NOMO-1 treated with dmso at 0.1 percent for 144 hours (cell line): ENCODE measurements at regions not wholly inside any gene's neighbourhood (a gene's known extent, or its start where the extent isn't known, plus 50 kb on each side); places are given as distances from the start of the nearest gene placed in this dataset.
"Not testable (repeated sequence)": the region's sequence is repeated elsewhere in the genome, so short reads cannot be mapped to it uniquely, and the experiment has no call there.

ENCODE experiments used
- DNase-seq: peaks from one replicate; lab custom pipeline; 2025; ENCODE audit not compliant: unreplicated experiment; lab: John Stamatoyannopoulos, UW

DNA sequence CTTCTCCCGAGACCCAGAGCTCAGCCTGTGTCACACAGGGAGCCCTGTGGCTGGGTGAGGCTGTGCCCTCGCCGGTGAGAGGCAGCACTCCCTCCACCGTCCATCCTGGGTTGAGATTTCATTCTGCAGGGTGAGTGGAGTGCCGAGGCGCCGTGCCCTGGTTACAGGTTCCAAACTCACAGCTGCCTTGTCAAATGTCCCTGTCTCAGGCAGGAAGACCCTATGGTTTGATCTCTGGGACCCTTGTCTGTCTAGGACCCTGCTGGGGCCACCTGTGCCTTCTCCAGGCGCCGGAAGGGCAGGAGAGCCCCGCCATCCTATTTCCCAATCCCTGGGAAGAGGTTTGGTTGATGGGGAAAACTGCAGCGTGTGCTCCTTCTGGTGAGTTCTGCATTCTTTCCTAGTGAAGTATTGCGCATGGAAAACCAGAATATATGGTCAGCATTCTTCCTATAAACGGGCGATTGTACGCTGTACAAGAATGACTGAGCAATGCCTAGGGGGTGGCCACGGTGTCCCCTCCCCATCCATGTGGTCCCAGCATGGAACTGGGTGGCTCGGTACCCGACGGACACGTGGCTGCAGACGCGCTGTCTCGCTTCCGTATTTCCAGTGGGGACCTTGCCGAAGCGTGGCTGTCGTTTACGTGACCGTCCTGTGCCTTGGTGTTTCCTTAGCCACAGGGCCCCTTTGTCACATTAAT lies 95.9 kb upstream of the COL5A1 start:
- DNase-seq: no peak

DNA sequence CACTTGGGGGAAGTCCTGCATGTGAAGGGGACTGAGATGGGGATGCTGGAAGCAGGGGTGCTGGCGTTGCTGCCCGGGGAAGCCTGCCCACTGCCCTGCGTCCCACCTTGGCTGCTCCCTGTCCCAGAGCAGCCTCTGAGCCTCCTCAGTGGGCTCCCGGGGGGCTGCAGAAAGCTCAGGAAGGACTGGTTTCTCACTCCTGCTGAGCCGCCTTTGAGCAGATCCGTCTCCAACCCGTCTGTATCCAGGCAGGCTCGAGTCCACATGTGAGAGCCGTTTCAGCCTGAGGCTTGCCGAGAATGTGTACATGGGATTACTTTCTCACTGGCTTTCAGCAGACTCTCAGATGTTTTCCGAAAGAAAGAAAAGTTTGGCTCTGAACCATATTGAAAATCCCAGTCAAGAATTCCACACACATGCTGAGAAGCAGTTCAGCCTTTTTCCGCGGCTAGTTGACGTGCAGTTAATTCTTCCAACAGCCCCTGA lies 95.3 kb upstream of the COL5A1 start:
- no peak for DNase-seq

DNA sequence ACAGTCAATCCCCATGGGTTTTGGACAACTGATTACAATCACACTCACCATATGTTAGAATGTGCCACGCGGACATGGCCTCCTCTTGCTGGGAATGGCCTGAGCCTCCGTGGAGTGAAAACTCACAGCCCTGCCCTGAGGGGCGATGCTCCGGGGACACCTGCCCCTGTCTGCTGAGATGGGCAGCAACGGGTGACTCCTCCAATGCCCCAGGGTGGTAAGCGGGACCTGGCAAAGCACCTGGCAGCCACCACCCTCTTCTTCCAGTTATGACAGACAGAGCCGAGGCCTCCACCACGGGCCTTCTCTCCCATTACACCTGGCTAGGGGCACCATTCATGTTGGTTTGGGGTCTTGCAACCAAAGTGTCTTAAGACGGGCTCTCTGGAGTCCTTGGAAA lies 94.9 kb upstream of the COL5A1 start:
- no peak for DNase-seq

DNA sequence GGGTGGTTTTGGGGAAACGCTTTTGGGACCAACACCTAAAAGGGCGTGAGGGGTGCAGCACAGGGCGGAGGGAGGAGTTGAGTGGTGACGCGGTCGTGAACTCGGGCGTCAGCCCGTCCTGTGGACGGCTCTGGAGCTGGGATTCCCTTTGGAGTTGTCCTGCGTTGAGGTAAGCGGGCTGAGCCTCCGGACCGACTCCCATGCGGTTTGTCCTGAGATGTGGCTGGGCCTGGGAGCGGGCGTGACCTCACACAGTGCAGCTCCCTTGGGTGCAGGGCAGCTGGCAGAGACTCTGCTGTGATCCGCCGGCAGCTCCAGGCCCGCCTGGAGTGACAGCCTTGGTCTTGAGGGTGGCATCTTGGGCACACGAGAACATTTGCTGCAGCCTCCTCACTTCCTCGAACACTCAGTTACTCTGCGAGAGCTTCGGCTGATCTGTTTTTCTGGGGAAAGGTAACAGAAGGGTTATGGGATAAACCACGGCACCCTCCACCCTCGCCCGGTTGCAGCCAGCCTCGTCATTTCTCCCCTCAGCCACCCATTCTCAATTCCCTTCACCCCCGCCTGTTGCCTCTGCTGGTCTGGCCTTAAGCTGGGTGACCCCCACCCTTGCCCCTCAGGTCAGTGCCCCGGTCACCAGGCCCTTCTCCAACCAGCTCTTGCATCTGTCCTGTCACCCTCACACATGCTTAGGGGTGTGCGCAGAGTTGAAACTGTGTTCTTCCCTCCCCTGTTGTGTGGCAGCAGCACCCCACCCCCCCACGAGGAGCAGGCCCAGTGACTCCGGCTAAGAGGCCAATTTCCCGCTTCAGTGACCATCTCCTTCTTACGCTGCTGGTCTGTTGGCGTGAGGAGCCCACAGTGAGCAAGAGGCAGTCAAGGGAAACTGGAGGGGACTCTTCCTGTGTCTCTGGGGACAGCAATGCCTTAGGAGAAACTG lies 94.2 kb upstream of the COL5A1 start:
- DNase-seq: no peak

DNA sequence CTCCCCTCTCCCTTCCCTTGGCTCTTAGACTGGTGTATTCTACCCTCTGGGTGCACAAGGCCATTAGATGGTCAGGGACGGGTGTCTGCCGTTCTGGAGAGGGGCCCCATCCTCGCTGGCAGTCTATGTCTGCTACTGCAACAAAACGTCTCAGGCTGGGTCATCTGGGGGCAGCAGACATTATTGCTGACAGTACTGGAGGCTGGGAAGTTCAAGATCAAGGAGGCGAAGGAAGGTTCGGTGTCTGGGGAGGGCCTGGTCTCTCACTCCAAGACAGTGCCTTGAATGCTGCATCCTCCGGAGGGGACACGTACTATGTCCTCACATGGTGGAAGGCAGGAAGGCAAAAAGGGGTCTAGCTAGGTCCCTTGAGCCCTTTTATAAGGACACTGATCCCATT lies 93.4 kb upstream of the COL5A1 start:
- no peak for DNase-seq

DNA sequence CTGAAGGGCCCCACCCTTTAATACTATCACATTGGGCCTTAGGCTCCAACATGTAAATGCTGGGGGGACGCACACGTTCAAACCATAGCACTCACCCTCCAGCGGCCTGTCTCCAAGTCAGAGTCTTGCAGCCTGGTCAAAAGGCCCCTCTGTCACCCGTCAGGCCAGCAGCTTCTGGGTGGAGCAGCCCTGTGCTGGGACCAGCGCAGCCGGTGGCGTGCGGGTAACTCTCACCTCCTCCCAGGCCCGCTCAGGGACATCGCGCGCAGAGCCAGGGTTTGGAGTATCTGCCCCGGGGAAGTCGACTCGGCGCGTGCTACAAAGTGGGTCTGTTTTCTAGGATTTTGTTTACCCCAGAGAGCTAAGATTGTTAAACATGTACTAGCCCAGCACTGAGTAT lies 93.0 kb upstream of the COL5A1 start:
- DNase-seq: no peak

DNA sequence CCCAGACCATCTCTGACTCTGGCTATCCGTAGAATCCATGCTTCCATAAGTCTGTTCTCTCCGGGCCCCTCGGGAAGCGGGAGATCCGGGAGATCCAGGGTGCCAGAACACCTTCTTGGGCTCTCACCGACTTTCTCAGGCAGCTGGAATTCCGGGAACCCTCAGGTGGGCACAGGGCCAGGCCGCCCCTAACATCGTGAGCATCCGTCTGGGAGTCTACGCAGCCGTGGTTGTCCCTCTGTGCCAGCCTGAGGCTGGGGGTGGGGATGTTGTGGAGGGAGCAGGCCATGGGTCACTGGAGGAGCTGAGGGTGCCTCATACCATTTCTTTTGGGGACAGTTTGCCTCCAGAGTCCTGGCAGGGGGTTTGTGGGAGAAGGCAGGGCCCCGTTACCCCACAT lies 92.3 kb upstream of the COL5A1 start:
- no peak for DNase-seq

DNA sequence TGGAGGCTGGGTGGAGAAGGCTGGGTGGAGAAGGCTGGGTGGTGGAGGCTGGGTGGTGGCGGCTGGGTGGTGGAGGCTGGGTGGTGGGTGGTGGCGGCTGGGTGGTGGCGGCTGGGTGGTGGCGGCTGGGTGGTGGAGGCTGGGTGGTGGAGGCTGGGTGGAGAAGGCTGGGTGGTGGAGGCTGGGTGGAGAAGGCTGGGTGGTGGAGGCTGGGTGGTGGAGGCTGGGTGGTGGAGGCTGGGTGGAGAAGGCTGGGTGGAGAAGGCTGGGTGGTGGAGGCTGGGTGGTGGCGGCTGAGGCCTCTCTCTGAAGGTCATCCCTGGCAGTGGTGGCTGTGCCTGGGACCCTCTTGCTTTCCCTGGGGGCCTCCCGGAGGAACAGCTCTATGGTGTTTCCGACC lies 91.5 kb upstream of the COL5A1 start:
- not testable (repeated sequence) for DNase-seq

DNA sequence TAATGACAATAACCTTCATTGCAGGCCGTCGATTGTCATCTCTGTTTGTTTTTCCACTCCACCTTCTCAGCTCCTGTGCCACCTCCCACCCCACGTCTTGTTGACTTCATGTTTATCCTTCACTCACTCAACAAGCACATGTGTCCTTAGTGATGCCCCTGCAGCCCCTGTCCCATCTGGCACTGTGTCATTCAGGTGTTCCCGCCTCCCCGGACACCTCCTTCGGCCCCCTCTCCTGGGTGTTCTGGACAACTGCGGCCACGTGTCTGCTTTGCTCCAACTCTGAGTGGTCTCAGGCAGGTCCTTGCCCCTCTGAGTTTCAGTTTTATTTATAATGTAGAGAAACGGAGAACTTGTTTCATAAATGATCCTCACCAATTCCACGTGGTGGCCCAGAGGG lies 91.0 kb upstream of the COL5A1 start:
- DNase-seq: no peak

DNA sequence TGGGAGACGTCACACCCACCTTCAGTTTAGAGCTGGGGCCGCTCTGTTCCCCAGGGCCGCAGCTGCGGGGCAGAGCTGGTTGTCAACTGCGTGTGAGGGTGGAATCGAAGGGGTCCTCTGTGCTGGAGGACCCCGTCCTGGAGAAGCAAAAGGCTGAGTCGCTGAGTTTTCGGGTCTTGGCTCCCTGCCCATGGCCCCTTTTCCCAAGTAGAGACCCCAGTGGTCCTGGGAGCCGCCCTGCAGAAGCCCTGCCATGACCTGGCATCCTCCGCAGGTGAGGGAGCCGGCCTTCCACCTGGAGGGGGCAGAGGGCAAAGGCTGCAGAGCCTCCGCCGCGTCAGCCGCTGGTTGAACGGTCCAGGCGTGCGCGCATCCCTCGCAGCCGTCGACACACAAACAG lies 90.4 kb upstream of the COL5A1 start:
- DNase-seq: no peak

DNA sequence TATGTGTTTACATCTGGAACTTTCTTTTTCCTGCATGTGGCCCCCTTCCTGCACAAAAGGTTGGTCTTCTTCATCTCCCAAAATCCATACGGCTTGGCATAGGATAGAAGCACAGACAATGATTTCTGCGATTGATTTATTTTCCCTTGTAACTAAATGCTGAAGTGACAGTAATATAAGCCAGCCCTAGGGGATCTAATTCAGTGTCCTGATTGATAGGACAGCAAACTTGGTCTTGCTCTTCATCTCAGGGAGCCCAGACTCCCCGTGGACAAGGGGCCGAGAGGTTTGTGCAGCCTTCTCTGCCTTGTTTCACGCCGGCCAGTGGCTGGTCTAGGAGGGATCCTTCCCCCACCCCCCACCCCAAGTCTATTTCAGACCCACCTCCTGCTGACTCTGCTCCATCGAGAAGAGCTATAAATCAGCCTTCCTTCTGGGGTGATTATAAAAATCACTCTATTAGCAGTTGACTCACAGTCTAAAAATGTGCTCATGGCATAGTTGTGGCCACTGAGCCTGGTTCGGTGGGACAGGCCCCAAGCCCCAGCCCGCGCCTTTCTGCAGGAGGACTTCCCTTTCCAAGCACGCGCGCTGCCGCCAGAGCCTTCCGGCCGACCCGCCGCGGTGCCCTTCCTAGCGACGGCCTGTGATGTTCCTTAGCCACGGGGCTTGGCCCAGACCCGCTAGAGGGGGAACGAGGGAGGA lies 89.8 kb upstream of the COL5A1 start:
- peak; percentile 72 for DNase-seq

DNA sequence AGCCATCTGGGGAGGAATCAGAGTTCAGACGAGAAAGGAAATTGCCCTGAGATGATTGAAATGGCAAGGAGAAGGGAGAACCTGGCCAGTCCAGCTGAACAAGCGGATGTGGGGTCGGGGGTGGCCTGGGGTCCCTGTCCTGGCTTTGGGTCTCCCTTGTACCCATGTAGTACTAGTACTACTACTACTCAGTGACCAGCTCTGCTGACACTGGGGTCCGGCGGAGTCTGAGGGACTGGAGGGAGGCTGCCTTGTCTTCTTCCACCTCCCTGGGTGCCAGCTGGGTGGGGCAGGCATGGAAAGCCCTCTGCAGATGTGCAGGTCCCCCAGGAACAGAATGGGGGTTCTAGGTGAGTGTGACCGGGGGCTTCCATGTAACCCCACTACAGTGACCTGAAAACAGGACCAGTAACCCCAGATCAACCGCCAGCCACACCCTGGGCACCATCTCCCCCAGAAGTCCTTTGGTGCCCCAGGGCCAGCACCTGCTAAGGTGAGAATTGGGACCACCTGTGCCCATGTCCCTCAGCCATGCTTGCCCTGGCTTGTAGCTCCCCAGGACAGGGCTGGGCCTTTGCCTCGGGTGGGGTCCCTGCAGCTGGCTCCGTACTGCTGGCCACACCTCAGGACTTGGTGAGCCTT lies 89.1 kb upstream of the COL5A1 start:
- DNase-seq: no peak

DNA sequence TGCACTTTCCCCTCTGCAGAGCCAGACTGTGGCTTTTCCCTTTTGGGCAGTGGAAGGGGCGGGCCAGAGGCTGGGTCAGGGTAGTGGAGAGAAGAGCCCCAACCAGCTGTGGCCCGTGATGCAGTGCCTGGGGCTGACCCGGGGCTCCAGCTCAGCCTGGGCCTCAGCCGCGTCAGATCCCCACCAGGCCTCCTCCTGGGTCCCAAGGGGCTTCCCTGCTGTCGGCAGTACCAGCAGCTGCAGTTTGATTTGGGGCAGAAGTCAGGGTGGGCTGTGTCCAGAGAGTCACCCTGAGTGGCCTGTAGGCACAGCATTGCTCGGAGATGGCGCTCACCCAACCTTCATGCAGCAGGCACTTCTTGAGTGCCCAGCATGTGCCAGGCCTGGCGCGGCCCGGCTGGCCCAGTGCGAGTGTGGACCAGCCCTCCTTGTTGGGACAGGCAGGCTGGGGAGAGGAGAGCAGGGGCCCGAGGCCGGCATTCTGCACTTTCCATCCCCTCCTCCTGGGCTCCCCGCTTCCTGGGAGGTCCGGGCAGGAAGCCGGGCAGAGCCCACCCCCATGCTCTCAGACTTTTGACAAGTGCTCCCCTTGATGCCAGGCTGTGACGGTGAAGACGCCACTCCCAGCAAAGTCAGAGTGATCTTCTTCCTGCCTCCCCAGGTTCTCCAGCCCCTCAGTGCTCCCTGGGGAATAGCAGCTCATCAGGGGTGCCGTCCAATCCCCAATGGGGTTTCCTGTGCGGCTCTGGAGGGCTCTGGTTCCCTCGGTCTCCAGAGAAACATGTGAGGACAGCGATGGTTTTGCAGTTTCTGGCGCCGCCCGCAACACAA lies 88.3 kb upstream of the COL5A1 start:
- no peak for DNase-seq

DNA sequence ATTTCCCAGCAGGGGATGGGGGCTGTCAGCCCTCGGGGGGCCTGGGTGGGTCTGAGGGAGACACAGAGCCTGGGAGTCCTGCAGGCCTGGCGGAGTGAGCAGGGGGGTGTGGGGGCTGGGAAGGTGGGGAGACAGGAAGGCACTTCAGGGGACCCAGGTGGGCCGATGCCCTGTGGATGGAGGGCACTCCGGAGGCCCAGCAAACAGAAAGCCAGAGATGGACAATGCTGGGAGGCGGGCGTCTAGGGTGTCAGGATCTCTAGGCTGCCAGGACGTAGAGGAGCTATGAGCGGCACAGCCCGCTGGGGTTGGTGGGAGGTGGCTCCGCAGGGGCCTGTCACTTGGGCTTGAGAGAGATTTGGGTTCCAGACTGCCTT lies 87.6 kb upstream of the COL5A1 start:
- DNase-seq: no peak

DNA sequence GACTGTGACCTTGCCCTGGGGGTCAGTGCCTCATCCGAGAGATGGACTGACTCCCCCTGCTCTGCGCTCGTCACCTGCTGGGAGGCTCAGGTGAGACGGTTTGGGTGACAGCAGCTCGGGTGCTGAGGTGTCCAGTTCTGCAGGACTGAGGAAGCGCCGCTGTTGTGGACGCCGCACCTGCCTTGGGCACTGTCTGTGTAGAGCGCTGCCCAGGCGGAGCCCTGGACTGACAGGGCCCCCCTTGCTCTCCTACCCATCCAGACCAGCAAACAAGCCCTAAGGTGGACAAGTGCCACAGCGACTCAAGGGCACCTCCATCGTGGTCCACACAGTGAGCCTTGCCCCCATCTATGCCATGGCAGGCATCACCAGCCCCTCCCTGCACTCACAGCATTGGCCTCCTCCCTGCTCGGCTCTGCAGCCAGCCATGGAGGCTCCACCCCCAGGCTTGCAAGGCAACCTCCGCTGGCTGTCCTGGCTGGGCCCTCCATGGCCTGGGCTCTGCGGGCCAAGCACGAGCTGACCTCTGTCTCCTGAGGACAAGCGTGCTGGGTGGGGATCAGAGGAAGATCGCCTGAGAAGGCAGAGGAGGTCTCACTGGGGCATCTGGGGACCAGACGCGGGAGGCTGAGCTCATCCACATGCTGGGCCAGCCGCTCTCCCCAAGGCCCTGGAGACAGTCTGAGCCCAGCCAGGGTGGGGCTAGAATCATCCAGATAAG lies 87.1 kb upstream of the COL5A1 start:
- no peak for DNase-seq

DNA sequence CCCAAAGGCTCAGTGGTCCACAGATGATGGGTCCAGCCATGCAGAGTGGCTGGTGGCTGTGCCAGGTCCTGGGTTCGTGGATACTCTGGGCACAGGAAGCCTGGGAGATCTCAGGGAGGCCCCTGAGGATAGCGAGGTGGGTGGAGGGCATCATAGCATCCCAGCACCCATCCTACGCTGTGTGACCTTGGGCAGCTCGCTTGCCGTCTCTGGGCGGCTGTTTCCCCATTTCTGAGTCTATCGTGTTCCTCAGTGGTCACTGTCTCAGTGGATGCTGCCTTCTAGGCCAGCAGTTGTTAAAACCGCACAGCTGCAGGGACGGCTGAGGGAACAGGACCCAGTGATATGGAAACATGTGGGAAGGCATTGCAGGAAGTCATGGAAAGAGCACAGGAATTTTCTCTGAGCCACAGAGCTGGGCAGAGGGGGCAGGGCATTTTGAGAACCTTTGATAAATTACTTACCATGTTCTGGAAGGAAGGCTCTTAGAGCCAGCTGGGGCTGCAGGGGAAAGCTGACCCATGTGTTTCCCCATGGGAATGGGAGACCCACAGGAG lies 86.4 kb upstream of the COL5A1 start:
- DNase-seq: no peak

DNA sequence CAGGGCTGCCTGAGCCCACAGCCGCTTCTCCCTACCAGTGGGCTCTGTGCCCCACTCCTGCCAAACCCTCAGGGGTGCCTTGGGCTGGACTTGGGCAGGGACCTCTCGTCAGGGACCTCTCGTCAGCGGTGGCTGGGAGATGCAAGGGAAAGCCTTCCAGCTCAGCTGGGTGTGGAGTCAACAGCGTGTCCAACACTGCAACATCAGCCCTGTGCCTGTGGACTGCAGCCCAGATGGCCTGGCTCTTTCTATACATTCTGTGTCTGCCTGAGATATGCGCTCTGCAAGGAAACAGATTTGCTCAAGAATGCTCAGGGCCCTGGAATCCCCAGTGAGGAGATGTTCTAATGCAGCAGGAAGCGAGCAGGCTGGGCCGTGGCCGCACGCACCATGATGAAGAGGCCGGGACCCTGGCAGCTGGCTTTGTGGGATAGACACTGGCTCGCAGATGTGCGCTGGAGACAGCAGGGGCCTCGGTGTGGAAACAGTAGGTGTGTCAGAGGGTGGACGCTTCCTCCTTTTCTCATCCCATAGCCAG lies 85.0 kb upstream of the COL5A1 start:
- no peak for DNase-seq

DNA sequence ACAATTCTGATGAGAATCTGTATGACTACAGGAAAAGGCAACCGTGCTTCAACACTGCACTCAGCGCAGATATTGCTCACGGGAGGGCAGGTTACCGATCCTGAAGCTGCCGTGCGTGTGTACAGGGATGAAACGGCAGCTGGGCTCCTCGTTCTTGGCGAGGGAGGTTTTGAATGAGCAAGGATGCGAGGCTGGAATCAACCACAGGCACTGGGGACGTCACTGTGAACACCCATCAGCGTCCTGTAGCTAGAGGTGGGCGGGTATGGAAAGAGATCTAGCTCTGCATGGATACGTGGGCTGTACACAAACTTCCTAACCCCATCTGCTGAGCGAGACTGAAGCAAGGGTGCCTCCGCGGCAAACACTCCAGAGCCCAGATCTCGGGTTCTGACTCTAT lies 84.3 kb upstream of the COL5A1 start:
- DNase-seq: no peak
